SU-DHL-6 (cell line): ENCODE measurements at regions not wholly inside any gene's neighbourhood (a gene's known extent, or its start where the extent isn't known, plus 50 kb on each side); places are given as distances from the start of the nearest gene placed in this dataset.

Experiments
- H2AFZ ChIP-seq: fragments of 200-600 bp; sonication (generic); 2 replicates; pipeline ENCODE4 v1.6.1; 2014; ENCODE audit warnings: low read depth, mild to moderate bottlenecking, moderate library complexity, mixed read lengths, antibody characterized with exemption, low read length; ENCODE audit not compliant: severe bottlenecking
- H3F3A ChIP-seq: fragments of 200-600 bp; shearing (Covaris generic); 2 replicates; pipeline ENCODE4 v1.6.0; 2016; ENCODE audit warnings: antibody characterized with exemption, mild to moderate bottlenecking; ENCODE audit not compliant: insufficient read depth
- H3K27ac ChIP-seq: fragments of 200-600 bp; sonication (generic); 2 replicates; pipeline ENCODE4 v1.5.1; 2016; ENCODE audit warnings: low read depth, mild to moderate bottlenecking, low read length, moderate library complexity, mixed read lengths
- H3K27me3 ChIP-seq: fragments of 200-600 bp; sonication (generic), shearing (Covaris generic); 2 replicates; pipeline ENCODE4 v1.6.0; 2014; ENCODE audit warnings: mild to moderate bottlenecking, low read length
- H3K36me3 ChIP-seq: fragments of 200-600 bp; sonication (generic); 2 replicates; pipeline ENCODE4 v1.6.1; 2014; ENCODE audit warnings: mild to moderate bottlenecking, low read length, mixed read lengths
- H3K4me2 ChIP-seq: fragments of 300-600, 200-600 bp; shearing (Covaris generic), sonication (generic); 2 replicates; pipeline ENCODE4 v1.6.0; 2014; ENCODE audit warnings: low read length, low read depth, mild to moderate bottlenecking; ENCODE audit not compliant: poor library complexity, severe bottlenecking
- H3K4me3 ChIP-seq: fragments of 200-600 bp; sonication (generic); 2 replicates; pipeline ENCODE4 v1.5.1; 2014; ENCODE audit warnings: antibody characterized with exemption, low read length, mild to moderate bottlenecking, mixed read lengths; ENCODE audit not compliant: insufficient read depth, poor library complexity, severe bottlenecking
- H3K79me2 ChIP-seq: fragments of 200-600 bp; sonication (generic); 2 replicates; pipeline ENCODE4 v1.6.1; 2014; ENCODE audit warnings: mild to moderate bottlenecking, low read length, moderate library complexity; ENCODE audit not compliant: insufficient read depth
- H3K9ac ChIP-seq: fragments of 200-600 bp; sonication (generic); 2 replicates; pipeline ENCODE4 v1.7.0; 2014; ENCODE audit warnings: mild to moderate bottlenecking, low read length
- H3K9me2 ChIP-seq: fragments of 200-600 bp; sonication (generic); replicated peaks from 2 replicates; pipeline ENCODE4 v1.6.1; 2014; ENCODE audit warnings: low read length; ENCODE audit not compliant: insufficient read depth
- H3K9me3 ChIP-seq: fragments of 200-600 bp; sonication (generic); 2 replicates; pipeline ENCODE4 v1.6.1; 2014; ENCODE audit warnings: low read length, mixed read lengths; ENCODE audit not compliant: insufficient read depth
- H4K20me1 ChIP-seq: fragments of 200-600 bp; sonication (generic); 2 replicates; pipeline ENCODE4 v1.6.1; 2014; ENCODE audit warnings: low read depth, mild to moderate bottlenecking, antibody characterized with exemption, low read length, moderate library complexity, mixed read lengths
- CTCF ChIP-seq: fragments of 200-600 bp; sonication (generic); IDR thresholded peaks from one replicate; pipeline ENCODE4 v1.5.1; 2017; ENCODE audit warnings: antibody characterized with exemption, mild to moderate bottlenecking, low read length, moderate library complexity; ENCODE audit not compliant: insufficient read depth, poor library complexity, severe bottlenecking
- EZH2phosphoT487 ChIP-seq: fragments of 200-600 bp; sonication (generic), shearing (Covaris generic); conservative IDR thresholded peaks from 2 replicates; pipeline ENCODE4 v1.6.1; 2018; ENCODE audit warnings: mild to moderate bottlenecking, antibody characterized with exemption, low read length, moderate library complexity, mixed read lengths

GRCh38 chr5:96506866-96507527 is 73.9 kb upstream of the PCSK1 start:
- H3K9me2 ChIP-seq, result no peaks in the 10 kb centered on the region

GRCh38 chr5:96509316-96509715 is 76.3 kb upstream of the PCSK1 start:
- Histone ChIP-seq H3K9ac (no peak overlapping the region), H3K9me3 (no peaks in the 10 kb centered on the region), H3K4me3 (no peak overlapping the region), H3K27ac (no peak overlapping the region), H3F3A (no peaks in the 10 kb centered on the region), H3K79me2 (no peaks in the 10 kb centered on the region), H3K4me2 (no peak overlapping the region), H4K20me1 (no peaks in the 10 kb centered on the region), H2AFZ (no peak overlapping the region), H3K27me3 (no peaks in the 10 kb centered on the region), H3K9me2 (no peaks in the 10 kb centered on the region), H3K36me3 (no peaks in the 10 kb centered on the region)
- TF ChIP-seq EZH2phosphoT487 (no peak), CTCF (no peak)

More at GRCh38 chr5:96506866-96507527, 73.9 kb upstream of the PCSK1 start:
- Histone ChIP-seq H3K4me3 (no peak overlapping the region), H3K9ac (no peak overlapping the region), H3K79me2 (no peaks in the 10 kb centered on the region), H3F3A (no peaks in the 10 kb centered on the region), H4K20me1 (no peaks in the 10 kb centered on the region), H3K36me3 (no peaks in the 10 kb centered on the region), H3K9me3 (no peaks in the 10 kb centered on the region), H3K27me3 (no peaks in the 10 kb centered on the region), H3K27ac (no peak overlapping the region), H3K4me2 (no peak overlapping the region), H2AFZ (no peak overlapping the region)
- no peak for TF ChIP-seq EZH2phosphoT487
- TF ChIP-seq CTCF, result no peak

GRCh38 chr5:96509721-96510350 is 76.8 kb upstream of the PCSK1 start:
- no peaks in the 10 kb centered on the region for H3K27me3 ChIP-seq
- H2AFZ ChIP-seq, result no peak overlapping the region
- no peaks in the 10 kb centered on the region for H4K20me1 ChIP-seq
- H3K36me3 ChIP-seq, result no peaks in the 10 kb centered on the region
- no peak overlapping the region for H3K27ac ChIP-seq
- H3K4me3 ChIP-seq, result no peak overlapping the region
- no peaks in the 10 kb centered on the region for H3K9me3 ChIP-seq
- no peaks in the 10 kb centered on the region for H3K79me2 ChIP-seq
- no peaks in the 10 kb centered on the region for H3F3A ChIP-seq
- H3K9me2 ChIP-seq, result no peaks in the 10 kb centered on the region
- TF ChIP-seq CTCF, result no peak
- TF ChIP-seq EZH2phosphoT487, result no peak
- H3K9ac ChIP-seq, result no peak overlapping the region
- no peak overlapping the region for H3K4me2 ChIP-seq
